PFSK-1 (cell line): ENCODE measurements at regions not wholly inside any gene's neighbourhood (a gene's known extent, or its start where the extent isn't known, plus 50 kb on each side); places are given as distances from the start of the nearest gene placed in this dataset.

Experiments
- FOXP2 ChIP-seq: optimal IDR thresholded peaks from 2 replicates; pipeline ENCODE3; 2011; ENCODE audit warnings: borderline replicate concordance, control low read depth, inconsistent platforms; ENCODE audit not compliant: insufficient read depth; ENCODE audit errors: extremely low read length, extremely low read depth
- POLR2AphosphoS5 ChIP-seq: IDR thresholded peaks from 2 replicates; pipeline ENCODE4 v1.6.1; 2012; ENCODE audit warnings: low read depth, mild to moderate bottlenecking, control low read depth, low read length, moderate library complexity
- SIN3A ChIP-seq: IDR thresholded peaks from 2 replicates; pipeline ENCODE4 v1.6.1; 2012; ENCODE audit warnings: mild to moderate bottlenecking, low read length, moderate library complexity, borderline replicate concordance; ENCODE audit not compliant: insufficient read depth
- TAF1 ChIP-seq: IDR thresholded peaks from 2 replicates; pipeline ENCODE4 v1.6.1; 2012; ENCODE audit warnings: low read length, control low read depth, borderline replicate concordance; ENCODE audit not compliant: insufficient read depth
- TF ChIP-seq, protein P1 (sequence below), 2 experiments: IDR thresholded peaks; 2 replicates each; pipeline versions ENCODE4 v1.6.1 to v1.8.0; 2011 to 2012; ENCODE audit warnings: low read depth in 2 of 2, low read length in 2 of 2, control low read depth in 1 of 2, inconsistent platforms in 1 of 2, mild to moderate bottlenecking in 1 of 2, moderate library complexity in 1 of 2; ENCODE audit not compliant: insufficient read depth in 1 of 2

DNA sequence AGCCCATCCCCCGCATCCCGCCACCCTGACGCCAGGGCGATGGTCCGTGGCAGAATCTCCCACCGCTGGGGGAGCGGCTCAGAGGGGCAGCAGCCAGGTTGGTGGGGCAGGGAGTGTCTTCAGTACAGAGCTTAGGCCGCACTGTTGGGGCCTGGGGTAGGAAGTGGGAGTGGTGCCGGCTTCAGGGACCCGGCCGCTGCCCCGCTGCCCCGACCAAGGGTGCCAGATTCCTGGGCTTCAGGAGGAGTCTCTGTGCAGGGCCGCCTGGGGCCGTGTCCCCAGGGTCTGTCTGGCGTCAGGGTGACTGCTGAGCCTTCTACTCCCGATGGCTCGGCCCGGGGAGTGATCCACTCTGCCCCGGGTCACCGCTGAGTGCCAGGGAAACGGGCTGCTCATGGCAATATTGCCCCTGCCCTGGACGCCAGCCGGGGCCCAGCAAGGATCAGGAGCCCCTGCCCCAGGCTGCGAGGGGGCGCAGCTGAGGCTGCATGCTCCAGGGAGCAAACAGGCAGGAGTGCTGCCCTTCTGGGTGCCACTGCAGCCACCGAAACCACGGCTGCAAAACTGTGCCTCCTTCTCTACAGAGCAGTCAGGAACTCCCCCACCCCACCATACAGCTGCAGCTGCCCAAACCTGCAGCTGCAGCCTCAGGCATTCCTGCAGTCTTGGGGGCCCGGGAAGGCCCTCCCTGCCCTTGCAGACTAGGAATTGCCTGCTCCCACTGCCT is 1206.1 kb downstream of the ARAP2 start:
- TF ChIP-seq TAF1 = no peak
- no peak for TF ChIP-seq POLR2AphosphoS5
- TF ChIP-seq FOXP2 = no peak
- TF ChIP-seq, protein P1, sequence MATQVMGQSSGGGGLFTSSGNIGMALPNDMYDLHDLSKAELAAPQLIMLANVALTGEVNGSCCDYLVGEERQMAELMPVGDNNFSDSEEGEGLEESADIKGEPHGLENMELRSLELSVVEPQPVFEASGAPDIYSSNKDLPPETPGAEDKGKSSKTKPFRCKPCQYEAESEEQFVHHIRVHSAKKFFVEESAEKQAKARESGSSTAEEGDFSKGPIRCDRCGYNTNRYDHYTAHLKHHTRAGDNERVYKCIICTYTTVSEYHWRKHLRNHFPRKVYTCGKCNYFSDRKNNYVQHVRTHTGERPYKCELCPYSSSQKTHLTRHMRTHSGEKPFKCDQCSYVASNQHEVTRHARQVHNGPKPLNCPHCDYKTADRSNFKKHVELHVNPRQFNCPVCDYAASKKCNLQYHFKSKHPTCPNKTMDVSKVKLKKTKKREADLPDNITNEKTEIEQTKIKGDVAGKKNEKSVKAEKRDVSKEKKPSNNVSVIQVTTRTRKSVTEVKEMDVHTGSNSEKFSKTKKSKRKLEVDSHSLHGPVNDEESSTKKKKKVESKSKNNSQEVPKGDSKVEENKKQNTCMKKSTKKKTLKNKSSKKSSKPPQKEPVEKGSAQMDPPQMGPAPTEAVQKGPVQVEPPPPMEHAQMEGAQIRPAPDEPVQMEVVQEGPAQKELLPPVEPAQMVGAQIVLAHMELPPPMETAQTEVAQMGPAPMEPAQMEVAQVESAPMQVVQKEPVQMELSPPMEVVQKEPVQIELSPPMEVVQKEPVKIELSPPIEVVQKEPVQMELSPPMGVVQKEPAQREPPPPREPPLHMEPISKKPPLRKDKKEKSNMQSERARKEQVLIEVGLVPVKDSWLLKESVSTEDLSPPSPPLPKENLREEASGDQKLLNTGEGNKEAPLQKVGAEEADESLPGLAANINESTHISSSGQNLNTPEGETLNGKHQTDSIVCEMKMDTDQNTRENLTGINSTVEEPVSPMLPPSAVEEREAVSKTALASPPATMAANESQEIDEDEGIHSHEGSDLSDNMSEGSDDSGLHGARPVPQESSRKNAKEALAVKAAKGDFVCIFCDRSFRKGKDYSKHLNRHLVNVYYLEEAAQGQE (IDR thresholded peaks at IDR 0.05; ENCODE audit: insufficient read depth in 1 of 2, low read depth in 2 of 2, low read length in 2 of 2) = no peak
- TF ChIP-seq SIN3A = no peak

DNA sequence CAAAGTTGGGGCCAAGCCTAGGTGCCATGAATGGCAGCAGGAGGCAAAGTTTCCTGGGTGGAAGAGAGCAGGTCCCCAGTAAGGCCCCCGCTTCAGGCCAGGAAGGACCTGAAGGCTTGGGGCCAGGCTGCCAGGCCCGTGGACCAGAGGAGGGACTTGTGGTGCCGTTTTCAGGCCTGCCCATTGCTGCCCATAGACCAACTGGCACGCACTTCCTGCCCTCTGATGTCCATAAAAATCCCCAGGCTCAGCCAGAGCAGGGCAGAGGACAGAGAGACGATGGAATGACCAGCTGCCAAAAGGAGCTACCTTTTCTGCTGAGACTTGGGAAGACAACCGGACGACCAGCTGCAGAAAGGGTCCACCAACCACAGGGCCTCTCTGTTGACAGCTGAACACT is 1205.5 kb downstream of the ARAP2 start:
- TF ChIP-seq FOXP2 = no peak
- no peak for TF ChIP-seq SIN3A

DNA sequence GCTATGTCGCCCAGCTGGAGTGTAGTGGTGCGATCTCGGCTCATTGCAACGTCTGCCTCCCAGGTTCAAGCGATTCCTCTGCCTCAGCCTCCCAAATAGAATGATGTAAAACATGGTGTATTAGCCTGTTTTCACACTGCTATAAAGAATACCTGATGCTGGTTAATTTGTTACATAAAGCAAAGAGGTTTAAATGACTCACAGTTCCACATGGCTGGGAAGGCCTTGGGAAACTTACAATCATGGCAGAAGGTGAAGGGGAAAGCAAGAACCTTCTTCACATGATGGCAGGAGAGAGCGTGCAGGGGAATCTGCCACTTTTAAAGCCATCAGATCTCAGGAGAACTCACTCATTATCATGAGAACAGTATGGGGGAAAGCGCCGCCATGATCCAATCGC is 1191.8 kb downstream of the ARAP2 start:
- TF ChIP-seq, protein P1 (IDR thresholded peaks at IDR 0.05; ENCODE audit: insufficient read depth in 1 of 2, low read depth in 2 of 2, low read length in 2 of 2) = no peak
- TF ChIP-seq FOXP2 = no peak
- TF ChIP-seq TAF1 = no peak
- no peak for TF ChIP-seq POLR2AphosphoS5
- no peak for TF ChIP-seq SIN3A

DNA sequence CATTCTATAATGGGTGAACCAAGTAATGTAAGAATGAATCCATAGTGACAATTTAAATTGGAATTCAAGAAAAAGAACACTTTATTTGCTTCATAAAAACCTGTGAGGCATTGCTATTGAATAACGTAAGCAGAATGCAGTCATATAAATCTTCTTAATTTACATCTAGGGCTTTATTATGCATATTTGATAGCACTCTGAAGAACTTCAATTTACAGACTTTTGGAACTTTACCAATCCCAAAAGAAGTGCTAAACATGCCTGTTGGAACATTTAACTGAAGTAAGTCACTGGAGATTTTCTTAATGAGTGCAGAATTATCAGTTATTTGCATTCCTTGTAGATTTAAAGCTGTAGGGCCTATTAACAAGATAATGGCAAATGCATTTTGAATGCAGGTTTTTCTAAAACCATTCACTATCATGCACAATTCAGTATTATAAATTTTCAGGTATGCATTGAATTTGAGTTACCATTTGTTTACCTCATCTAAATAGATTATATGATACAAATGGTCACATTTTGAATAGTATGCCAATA is 1181.2 kb downstream of the ARAP2 start:
- no peak for TF ChIP-seq TAF1
- TF ChIP-seq SIN3A = no peak
- TF ChIP-seq FOXP2 = no peak
- TF ChIP-seq POLR2AphosphoS5 = no peak
- TF ChIP-seq, protein P1 (IDR thresholded peaks at IDR 0.05; ENCODE audit: insufficient read depth in 1 of 2, low read depth in 2 of 2, low read length in 2 of 2) = no peak

DNA sequence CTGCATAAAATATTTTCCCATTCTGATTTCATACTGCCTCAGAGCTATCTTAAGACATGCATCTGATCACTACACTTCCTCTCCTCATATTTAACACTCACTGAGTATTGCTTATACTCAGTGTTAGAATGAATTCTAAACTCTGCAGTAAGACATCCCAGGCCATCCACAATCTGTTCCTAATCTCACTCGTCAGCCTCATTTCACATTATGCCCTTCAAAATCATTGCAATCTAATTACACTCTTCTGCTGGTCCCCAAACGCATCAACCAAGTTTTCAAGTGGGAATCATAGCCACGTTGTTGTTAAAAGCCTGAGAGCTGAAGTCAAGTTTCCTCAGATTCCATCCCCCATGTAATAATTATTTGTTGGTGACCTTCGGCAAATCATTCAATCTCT is 1177.9 kb downstream of the ARAP2 start:
- TF ChIP-seq TAF1 = no peak
- TF ChIP-seq SIN3A = no peak
- TF ChIP-seq, protein P1 (IDR thresholded peaks at IDR 0.05; ENCODE audit: insufficient read depth in 1 of 2, low read depth in 2 of 2, low read length in 2 of 2) = no peak
- no peak for TF ChIP-seq POLR2AphosphoS5
- TF ChIP-seq FOXP2 = no peak
